ENCODE measurements at regions not wholly inside any gene's neighbourhood (a gene's known extent, or its start where the extent isn't known, plus 50 kb on each side); places are given as distances from the start of the nearest gene placed in this dataset.

- Histone ChIP-seq H3K4me1 (ENCODE audit: control insufficient read depth, insufficient read depth, low read length) (no peaks in the 10 kb centered on the region), H3K9me3 (ENCODE audit: control insufficient read depth, insufficient read depth, low read depth, low read length) (no peaks in the 10 kb centered on the region), H3K36me3 (ENCODE audit: control insufficient read depth in 2 of 2, insufficient read depth in 1 of 2, low read length in 2 of 2) (no peaks in the 10 kb centered on the region), H3K27ac (ENCODE audit: extremely low read depth, low read depth, low read length) (no peak overlapping the region), H3K4me3 (ENCODE audit: low read depth, low read length) (no peak overlapping the region)
- CTCF ChIA-PET: interaction anchor here (0.5 to 0.7 kb wide), 2 partner anchors 231 to 944 kb away, joined by 3 read pairs; no protein-coding TSS in a partner anchor
- TF ChIP-seq TSHZ1 (tag by site-specific recombination; IDR thresholded peaks at IDR 0.05; ENCODE audit: borderline replicate concordance) (no peak), ZNF211 (tag by site-specific recombination; IDR thresholded peaks at IDR 0.05; ENCODE audit: low read depth) (no peak), ZNF777 (tag by site-specific recombination; IDR thresholded peaks at IDR 0.05; ENCODE audit: borderline replicate concordance) (no peak), ZNF175 (tag by site-specific recombination; IDR thresholded peaks at IDR 0.05) (no peak), ZNF510 (tag by site-specific recombination; IDR thresholded peaks at IDR 0.05; ENCODE audit: insufficient replicate concordance) (no peak), ZNF248 (tag by site-specific recombination; IDR thresholded peaks at IDR 0.05) (no peak), SP7 (tag by site-specific recombination; IDR thresholded peaks at IDR 0.05) (no peak), ZXDB (tag by site-specific recombination; IDR thresholded peaks at IDR 0.05) (no peak)
- POLR2A ChIA-PET: no interaction called here
Measured at GRCh38 chr21:35833991-35834390, 226.3 kb downstream of the SETD4 start.

- no peaks in the 10 kb centered on the region for H3K4me1 ChIP-seq (ENCODE audit: control insufficient read depth, insufficient read depth, low read length)
- no peak overlapping the region for H3K4me3 ChIP-seq (ENCODE audit: low read depth, low read length)
- CTCF ChIA-PET: interaction anchor here (0.7 kb wide), 1 partner anchor 394 kb away, joined by 3 read pairs; no protein-coding TSS in a partner anchor
- H3K9me3 ChIP-seq (ENCODE audit: control insufficient read depth, insufficient read depth, low read depth, low read length): no peaks in the 10 kb centered on the region
- TF ChIP-seq ZNF169 (tag by site-specific recombination; IDR thresholded peaks at IDR 0.05) (no peak), ZBTB26 (tag by site-specific recombination; optimal IDR thresholded peaks at IDR 0.05) (no peak), ZNF621 (tag by site-specific recombination; IDR thresholded peaks at IDR 0.05) (no peak), ZNF266 (tag by site-specific recombination; IDR thresholded peaks at IDR 0.05; ENCODE audit: low read depth) (no peak), ZFP3 (tag by site-specific recombination; IDR thresholded peaks at IDR 0.05; ENCODE audit: low read depth) (no peak), ZNF398 (tag by site-specific recombination; IDR thresholded peaks at IDR 0.05) (no peak), ZNF426 (tag by site-specific recombination; IDR thresholded peaks at IDR 0.05) (no peak), ZNF324 (tag by site-specific recombination; IDR thresholded peaks at IDR 0.05) (no peak), SCRT1 (tag by site-specific recombination; IDR thresholded peaks at IDR 0.05; ENCODE audit: borderline replicate concordance) (no peak), ZNF701 (tag by site-specific recombination; IDR thresholded peaks at IDR 0.05) (no peak), ZNF549 (tag by site-specific recombination; IDR thresholded peaks at IDR 0.05) (no peak), PBX3 (CRISPR knock-in tag; IDR thresholded peaks at IDR 0.05) (no peak), ZNF791 (tag by site-specific recombination; IDR thresholded peaks at IDR 0.05) (no peak), ZNF529 (tag by site-specific recombination; IDR thresholded peaks at IDR 0.05; ENCODE audit: insufficient replicate concordance) (no peak), YY1 (tag by site-specific recombination; IDR thresholded peaks at IDR 0.05) (no peak), ZNF423 (tag by site-specific recombination; IDR thresholded peaks at IDR 0.05) (no peak), ELK4 (IDR thresholded peaks at IDR 0.05; ENCODE audit: borderline replicate concordance, low read depth, low read length) (no peak), ZNF48 (tag by site-specific recombination; IDR thresholded peaks at IDR 0.05) (no peak), ZNF544 (tag by site-specific recombination; IDR thresholded peaks at IDR 0.05) (no peak)
- H3K36me3 ChIP-seq (ENCODE audit: control insufficient read depth in 2 of 2, insufficient read depth in 1 of 2, low read length in 2 of 2): no peaks in the 10 kb centered on the region
- no peak overlapping the region for H3K27ac ChIP-seq (ENCODE audit: extremely low read depth, low read depth, low read length)
- POLR2A ChIA-PET: interaction anchor here (0.6 kb wide), 1 partner anchor 548 kb away, joined by 6 read pairs; no protein-coding TSS in a partner anchor
Measured at GRCh38 chr21:35833388-35833787, 226.9 kb downstream of the SETD4 start.

All from HEK293 (cell line).